GM23338 (cell line): ENCODE measurements at regions not wholly inside any gene's neighbourhood (a gene's known extent, or its start where the extent isn't known, plus 50 kb on each side); places are given as distances from the start of the nearest gene placed in this dataset.

Experiments
- ATAC-seq: fragments of 200-7000 bp; cut with Tn5 transposase; 3 replicates; pipeline ENCODE4 v1.9.1; 2020
- DNase-seq: peaks from one replicate; pipeline ENCODE4 v3.0.0-alpha.2; 2015; ENCODE audit warnings: low spot score
- H2AFZ ChIP-seq: fragments of 200-600 bp; sonication (generic); 2 replicates; pipeline ENCODE4 v1.8.0; 2016; ENCODE audit warnings: antibody characterized with exemption, mild to moderate bottlenecking, moderate library complexity
- H3F3A ChIP-seq: fragments of 200-600 bp; sonication (generic); replicated peaks from 2 replicates; pipeline ENCODE4 v1.8.0; 2017; ENCODE audit warnings: antibody characterized with exemption, mixed run types, low read depth
- H3K27ac ChIP-seq: fragments of 200-600 bp; sonication (generic); 2 replicates; pipeline ENCODE4 v1.6.1; 2016; ENCODE audit warnings: low read depth
- H3K27me3 ChIP-seq: fragments of 200-600 bp; sonication (generic); 2 replicates; pipeline ENCODE4 v1.8.0; 2016; ENCODE audit warnings: mild to moderate bottlenecking, mixed run types, moderate library complexity; ENCODE audit not compliant: insufficient read depth
- H3K36me3 ChIP-seq: fragments of 200-600 bp; sonication (generic); 2 replicates; pipeline ENCODE4 v1.8.0; 2016; ENCODE audit warnings: mild to moderate bottlenecking; ENCODE audit not compliant: insufficient read depth
- H3K4me1 ChIP-seq: fragments of 200-600 bp; sonication (generic); 2 replicates; pipeline ENCODE4 v1.8.0; 2016; ENCODE audit warnings: mild to moderate bottlenecking, moderate library complexity; ENCODE audit not compliant: insufficient read depth
- H3K4me2 ChIP-seq: fragments of 200-600 bp; sonication (generic); 2 replicates; pipeline ENCODE4 v1.7.1; 2017; ENCODE audit warnings: mixed run types
- H3K4me3 ChIP-seq: fragments of 200-600 bp; sonication (generic); 2 replicates; pipeline ENCODE4 v1.6.1; 2016; ENCODE audit warnings: mixed run types
- H3K79me2 ChIP-seq: fragments of 200-600 bp; sonication (generic); replicated peaks from 2 replicates; pipeline ENCODE4 v1.8.0; 2017; ENCODE audit warnings: mild to moderate bottlenecking; ENCODE audit not compliant: insufficient read depth
- H3K9me2 ChIP-seq: fragments of 200-600 bp; sonication (generic); 2 replicates; pipeline ENCODE4 v1.8.0; 2017; ENCODE audit not compliant: insufficient read depth
- H4K20me1 ChIP-seq: fragments of 200-600 bp; sonication (generic); replicated peaks from 2 replicates; pipeline ENCODE4 v1.8.0; 2017; ENCODE audit warnings: mild to moderate bottlenecking; ENCODE audit not compliant: insufficient read depth
- H3K27ac Mint-ChIP-seq: 2 replicates; pipeline ENCODE4 v1.8.0; 2020; ENCODE audit warnings: inconsistent platforms, mild to moderate bottlenecking, moderate library complexity, mixed read lengths
- H3K27me3 Mint-ChIP-seq: 3 replicates; pipeline ENCODE4 v1.8.0; 2022; ENCODE audit warnings: low read depth, mild to moderate bottlenecking, moderate library complexity, mixed read lengths, inconsistent platforms; ENCODE audit not compliant: insufficient read depth, poor library complexity
- H3K36me3 Mint-ChIP-seq: 3 replicates; pipeline ENCODE4 v1.8.0; 2021; ENCODE audit warnings: low read depth, mild to moderate bottlenecking, inconsistent platforms, moderate library complexity, mixed read lengths
- H3K4me1 Mint-ChIP-seq: 3 replicates; pipeline ENCODE4 v1.8.0; 2020; ENCODE audit warnings: mild to moderate bottlenecking, inconsistent platforms, mixed read lengths
- H3K4me3 Mint-ChIP-seq: 3 replicates; pipeline ENCODE4 v1.8.0; 2021; ENCODE audit warnings: moderate library complexity, mild to moderate bottlenecking, inconsistent platforms, mixed read lengths
- H3K9me3 Mint-ChIP-seq: 3 replicates; pipeline ENCODE4 v1.8.0; 2020; ENCODE audit warnings: moderate library complexity, mild to moderate bottlenecking, inconsistent platforms, mixed read lengths
- EZH2 ChIP-seq: fragments of 200-600 bp; sonication (generic); IDR thresholded peaks from one replicate; pipeline ENCODE4 v1.8.0; 2017; ENCODE audit warnings: antibody characterized with exemption, mild to moderate bottlenecking, low read depth; ENCODE audit not compliant: unreplicated experiment
- JUNB ChIP-seq: IDR thresholded peaks from one replicate; pipeline ENCODE4 v1.6.1; 2016; ENCODE audit warnings: antibody characterized with exemption; ENCODE audit not compliant: unreplicated experiment
- REST ChIP-seq: IDR thresholded peaks from one replicate; pipeline ENCODE4 v1.6.1; 2018; ENCODE audit warnings: antibody characterized with exemption; ENCODE audit not compliant: unreplicated experiment
- STAT1 ChIP-seq: IDR thresholded peaks from one replicate; pipeline ENCODE4 v1.6.1; 2016; ENCODE audit warnings: antibody characterized with exemption; ENCODE audit not compliant: unreplicated experiment
- TF ChIP-seq, protein P1 (sequence below): IDR thresholded peaks from 2 replicates; pipeline ENCODE4 v1.6.1; 2016; ENCODE audit warnings: antibody characterized with exemption

GRCh38 chr5:164345173-164345849 is 839.9 kb downstream of the MAT2B start:
- Mint-ChIP-seq H3K4me3 (no peak overlapping the region), H3K9me3 (no peaks in the 10 kb centered on the region)
- H3K4me2 ChIP-seq = no peak overlapping the region

DNA sequence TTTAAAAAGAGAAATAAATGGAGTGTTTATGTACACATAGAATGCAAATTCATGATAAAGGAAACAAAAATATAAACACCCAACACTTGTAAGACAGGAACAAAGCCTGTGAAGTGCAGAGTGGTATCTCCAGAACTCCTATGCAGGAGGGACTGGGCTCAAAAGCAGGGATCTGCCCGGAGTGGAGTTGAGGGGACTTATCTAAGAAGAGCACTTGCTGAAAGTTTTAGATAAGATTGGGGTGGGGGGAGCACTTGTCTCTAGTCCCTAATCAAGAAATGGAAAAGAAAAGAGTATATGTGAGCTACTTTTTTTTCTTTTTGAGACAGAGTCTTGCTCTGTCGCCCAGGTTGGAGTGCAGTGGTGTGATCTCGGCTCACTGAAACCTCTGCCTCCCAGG is 840.4 kb downstream of the MAT2B start:
- H3K4me3 Mint-ChIP-seq = no peak overlapping the region
- Histone ChIP-seq H4K20me1 (no peaks in the 10 kb centered on the region), H3F3A (no peaks in the 10 kb centered on the region), H3K4me3 (no peak overlapping the region), H3K79me2 (no peaks in the 10 kb centered on the region), H3K36me3 (no peaks in the 10 kb centered on the region), H3K4me2 (no peak overlapping the region), H3K27me3 (no peaks in the 10 kb centered on the region), H3K27ac (no peak overlapping the region), H3K4me1 (no peaks in the 10 kb centered on the region), H3K9me2 (no peaks in the 10 kb centered on the region), H2AFZ (no peak overlapping the region)
- peaks cover 10% of the 10 kb centered on the region; the same call in 2 of the 3 replicates for H3K4me1 Mint-ChIP-seq
- no peak for DNase-seq
- H3K27ac Mint-ChIP-seq = no peak overlapping the region
- no peaks in the 10 kb centered on the region for H3K36me3 Mint-ChIP-seq
- no peak for TF ChIP-seq EZH2
- no peak for ATAC-seq
- H3K27me3 Mint-ChIP-seq = peaks cover 2% of the 10 kb centered on the region
- no peaks in the 10 kb centered on the region for H3K9me3 Mint-ChIP-seq

More at GRCh38 chr5:164345173-164345849, 839.9 kb downstream of the MAT2B start:
- Histone ChIP-seq H4K20me1 (no peaks in the 10 kb centered on the region), H3K36me3 (no peaks in the 10 kb centered on the region), H3K27me3 (no peaks in the 10 kb centered on the region), H3K27ac (no peak overlapping the region), H2AFZ (no peak overlapping the region), H3K9me2 (no peaks in the 10 kb centered on the region), H3F3A (no peaks in the 10 kb centered on the region), H3K79me2 (no peaks in the 10 kb centered on the region), H3K4me3 (no peak overlapping the region), H3K4me1 (no peaks in the 10 kb centered on the region)
- TF ChIP-seq JUNB (no peak), REST (no peak), STAT1 (no peak)
- TF ChIP-seq, protein P1, sequence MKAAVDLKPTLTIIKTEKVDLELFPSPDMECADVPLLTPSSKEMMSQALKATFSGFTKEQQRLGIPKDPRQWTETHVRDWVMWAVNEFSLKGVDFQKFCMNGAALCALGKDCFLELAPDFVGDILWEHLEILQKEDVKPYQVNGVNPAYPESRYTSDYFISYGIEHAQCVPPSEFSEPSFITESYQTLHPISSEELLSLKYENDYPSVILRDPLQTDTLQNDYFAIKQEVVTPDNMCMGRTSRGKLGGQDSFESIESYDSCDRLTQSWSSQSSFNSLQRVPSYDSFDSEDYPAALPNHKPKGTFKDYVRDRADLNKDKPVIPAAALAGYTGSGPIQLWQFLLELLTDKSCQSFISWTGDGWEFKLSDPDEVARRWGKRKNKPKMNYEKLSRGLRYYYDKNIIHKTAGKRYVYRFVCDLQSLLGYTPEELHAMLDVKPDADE = no peak
- DNase-seq (no peak), ATAC-seq (no peak)
- Mint-ChIP-seq H3K27me3 (peaks cover 2% of the 10 kb centered on the region), H3K36me3 (no peaks in the 10 kb centered on the region), H3K4me1 (peaks cover 5% of the 10 kb centered on the region; the same call in 2 of the 3 replicates), H3K27ac (no peak overlapping the region)
